ENCODE measurements at regions not wholly inside any gene's neighbourhood (a gene's known extent, or its start where the extent isn't known, plus 50 kb on each side); places are given as distances from the start of the nearest gene placed in this dataset.

GRCh38 chr6:37759221-37760144 lies 60.0 kb upstream of the ZFAND3 start:
- DNase-seq (ENCODE audit: low read depth): no peak
- H3K4me3 Mint-ChIP-seq (ENCODE audit: unreplicated experiment): no peak overlapping the region
- H3K27me3 Mint-ChIP-seq (ENCODE audit: low read depth, unreplicated experiment): peaks cover 88% of the 10 kb centered on the region
- no peak overlapping the region for H3K4me3 ChIP-seq (ENCODE audit: insufficient read depth, low read depth, low read length)
- H4K20me1 ChIP-seq (ENCODE audit: insufficient read depth, low read length): no peaks in the 10 kb centered on the region
- H3K27ac ChIP-seq (ENCODE audit: low read depth, low read length): no peak overlapping the region
- no peaks in the 10 kb centered on the region for H3K36me3 Mint-ChIP-seq (ENCODE audit: low read depth, unreplicated experiment)
- peaks cover 3% of the 10 kb centered on the region for H3K27me3 ChIP-seq (ENCODE audit: insufficient read depth, low read length)
- no peak overlapping the region for H3K9ac ChIP-seq (ENCODE audit: low read length)
- H3K4me2 ChIP-seq (ENCODE audit: low read length): no peak overlapping the region
- no peak overlapping the region for H3K27ac Mint-ChIP-seq (ENCODE audit: unreplicated experiment)
- H3K36me3 ChIP-seq (ENCODE audit: insufficient read depth, low read length): no peaks in the 10 kb centered on the region
- no peak for FAIRE-seq
- H2AFZ ChIP-seq (ENCODE audit: low read depth, low read length): no peak overlapping the region
- H3K4me1 ChIP-seq (ENCODE audit: insufficient read depth, low read length): no peaks in the 10 kb centered on the region
- no peaks in the 10 kb centered on the region for H3K4me1 Mint-ChIP-seq (ENCODE audit: low read depth, unreplicated experiment)
- H3K79me2 ChIP-seq (ENCODE audit: insufficient read depth, low read length): no peaks in the 10 kb centered on the region
- H3K9me3 ChIP-seq (ENCODE audit: insufficient read depth, low read depth, low read length): no peaks in the 10 kb centered on the region
- H3K9me3 Mint-ChIP-seq (ENCODE audit: unreplicated experiment): peaks cover 1% of the 10 kb centered on the region
- TF ChIP-seq EZH2 (IDR thresholded peaks at IDR 0.05; ENCODE audit: insufficient read depth, low read length) (no peak), CTCF (IDR thresholded peaks at IDR 0.05; ENCODE audit: insufficient read depth, low read depth, low read length) (no peak)

GRCh38 chr6:37758647-37759046 lies 60.9 kb upstream of the ZFAND3 start:
- Histone ChIP-seq H4K20me1 (ENCODE audit: insufficient read depth, low read length) (no peaks in the 10 kb centered on the region), H3K36me3 (ENCODE audit: insufficient read depth, low read length) (no peaks in the 10 kb centered on the region), H2AFZ (ENCODE audit: low read depth, low read length) (no peak overlapping the region), H3K9me3 (ENCODE audit: insufficient read depth, low read depth, low read length) (no peaks in the 10 kb centered on the region), H3K27me3 (ENCODE audit: insufficient read depth, low read length) (peaks cover 3% of the 10 kb centered on the region), H3K4me1 (ENCODE audit: insufficient read depth, low read length) (no peaks in the 10 kb centered on the region), H3K4me2 (ENCODE audit: low read length) (no peak overlapping the region), H3K9ac (ENCODE audit: low read length) (no peak overlapping the region), H3K4me3 (ENCODE audit: insufficient read depth, low read depth, low read length) (no peak overlapping the region), H3K79me2 (ENCODE audit: insufficient read depth, low read length) (no peaks in the 10 kb centered on the region), H3K27ac (ENCODE audit: low read depth, low read length) (no peak overlapping the region)
- Mint-ChIP-seq H3K4me1 (ENCODE audit: low read depth, unreplicated experiment) (no peaks in the 10 kb centered on the region), H3K27ac (ENCODE audit: unreplicated experiment) (no peak overlapping the region), H3K9me3 (ENCODE audit: unreplicated experiment) (peaks cover 1% of the 10 kb centered on the region), H3K4me3 (ENCODE audit: unreplicated experiment) (no peak overlapping the region), H3K27me3 (ENCODE audit: low read depth, unreplicated experiment) (peaks cover 84% of the 10 kb centered on the region), H3K36me3 (ENCODE audit: low read depth, unreplicated experiment) (no peaks in the 10 kb centered on the region)
- FAIRE-seq (no peak), DNase-seq (ENCODE audit: low read depth) (no peak)
- no peak for TF ChIP-seq CTCF (IDR thresholded peaks at IDR 0.05; ENCODE audit: insufficient read depth, low read depth, low read length)
- no peak for TF ChIP-seq EZH2 (IDR thresholded peaks at IDR 0.05; ENCODE audit: insufficient read depth, low read length)

GRCh38 chr6:37758234-37758633 lies 60.6 kb upstream of the MDGA1 start:
- Mint-ChIP-seq H3K36me3 (ENCODE audit: low read depth, unreplicated experiment) (no peaks in the 10 kb centered on the region), H3K4me1 (ENCODE audit: low read depth, unreplicated experiment) (no peaks in the 10 kb centered on the region), H3K4me3 (ENCODE audit: unreplicated experiment) (no peak overlapping the region), H3K27me3 (ENCODE audit: low read depth, unreplicated experiment) (peaks cover 82% of the 10 kb centered on the region), H3K27ac (ENCODE audit: unreplicated experiment) (no peak overlapping the region), H3K9me3 (ENCODE audit: unreplicated experiment) (peaks cover 1% of the 10 kb centered on the region)
- no peak for TF ChIP-seq CTCF (IDR thresholded peaks at IDR 0.05; ENCODE audit: insufficient read depth, low read depth, low read length)
- TF ChIP-seq EZH2 (IDR thresholded peaks at IDR 0.05; ENCODE audit: insufficient read depth, low read length): no peak
- FAIRE-seq (no peak), DNase-seq (ENCODE audit: low read depth) (no peak)
- H3K27ac ChIP-seq (ENCODE audit: low read depth, low read length): no peak overlapping the region
- no peaks in the 10 kb centered on the region for H3K9me3 ChIP-seq (ENCODE audit: insufficient read depth, low read depth, low read length)
- H3K4me2 ChIP-seq (ENCODE audit: low read length): no peak overlapping the region
- no peak overlapping the region for H2AFZ ChIP-seq (ENCODE audit: low read depth, low read length)
- no peak overlapping the region for H3K4me3 ChIP-seq (ENCODE audit: insufficient read depth, low read depth, low read length)
- no peaks in the 10 kb centered on the region for H3K79me2 ChIP-seq (ENCODE audit: insufficient read depth, low read length)
- no peaks in the 10 kb centered on the region for H3K36me3 ChIP-seq (ENCODE audit: insufficient read depth, low read length)
- peaks cover 3% of the 10 kb centered on the region for H3K27me3 ChIP-seq (ENCODE audit: insufficient read depth, low read length)
- H3K9ac ChIP-seq (ENCODE audit: low read length): no peak overlapping the region
- no peaks in the 10 kb centered on the region for H3K4me1 ChIP-seq (ENCODE audit: insufficient read depth, low read length)
- no peaks in the 10 kb centered on the region for H4K20me1 ChIP-seq (ENCODE audit: insufficient read depth, low read length)
